ENCODE measurements at regions not wholly inside any gene's neighbourhood (a gene's known extent, or its start where the extent isn't known, plus 50 kb on each side); places are given as distances from the start of the nearest gene placed in this dataset.

GRCh38 chr1:184919892-184920291 is 54.4 kb downstream of the NIBAN1 start:
- TF ChIP-seq CTCF (IDR thresholded peaks at IDR 0.05; ENCODE audit: low read depth, low read length) (no peak), EZH2phosphoT487 (IDR thresholded peaks at IDR 0.05; ENCODE audit: low read depth) (no peak)
